HepG2 (cell line): ENCODE measurements at regions not wholly inside any gene's neighbourhood (a gene's known extent, or its start where the extent isn't known, plus 50 kb on each side); places are given as distances from the start of the nearest gene placed in this dataset.

Experiments used
- ATF1 ChIP-seq: IDR thresholded peaks from 2 replicates; pipeline ENCODE4 v1.6.1; 2016; ENCODE audit warnings: mild to moderate bottlenecking, control low read depth
- FOSL1 ChIP-seq: sonication (generic); formaldehyde crosslinking; IDR thresholded peaks from 2 replicates; pipeline ENCODE4 v1.9.0; 2021; ENCODE audit warnings: missing genetic modification reagents, borderline replicate concordance
- FOSL2 ChIP-seq: sonication (generic); formaldehyde crosslinking; IDR thresholded peaks from 2 replicates; pipeline ENCODE4 v1.4.0; 2020; ENCODE audit warnings: missing genetic modification reagents
- GATAD2A ChIP-seq: IDR thresholded peaks from 2 replicates; pipeline ENCODE4 v1.6.1; 2016
- IRF2 ChIP-seq: IDR thresholded peaks from 2 replicates; pipeline ENCODE4 v1.6.1; 2018; ENCODE audit warnings: missing genetic modification reagents, missing compliant biosample characterization
- JARID2 ChIP-seq: sonication (generic); formaldehyde crosslinking; IDR thresholded peaks from 2 replicates; pipeline ENCODE4 v1.8.1; 2023; ENCODE audit warnings: missing genetic modification reagents, inconsistent platforms; ENCODE audit not compliant: insufficient replicate concordance
- JUNB ChIP-seq: sonication (generic); formaldehyde crosslinking; IDR thresholded peaks from 2 replicates; pipeline ENCODE4 v1.8.0; 2022; ENCODE audit warnings: missing genetic modification reagents, mild to moderate bottlenecking, borderline replicate concordance
- KMT2B ChIP-seq: IDR thresholded peaks from 2 replicates; pipeline ENCODE4 v1.6.1; 2016; ENCODE audit warnings: missing genetic modification reagents, missing compliant biosample characterization
- NFIC ChIP-seq: IDR thresholded peaks from 2 replicates; pipeline ENCODE4 v1.6.1; 2012; ENCODE audit warnings: mild to moderate bottlenecking, low read length, inconsistent platforms
- PCBP2 ChIP-seq: fragments of 200-400 bp; formaldehyde crosslinking; optimal IDR thresholded peaks from 2 replicates; pipeline ENCODE3; 2018; ENCODE audit warnings: low read length, low read depth; ENCODE audit not compliant: poor library complexity, severe bottlenecking
- POLR2G ChIP-seq: fragments of 200-400 bp; formaldehyde crosslinking; IDR thresholded peaks from 2 replicates; pipeline ENCODE4 v1.6.1; 2018; ENCODE audit warnings: mild to moderate bottlenecking, low read depth, low read length, moderate library complexity
- PPARG ChIP-seq: conservative IDR thresholded peaks from 2 replicates; pipeline ENCODE4 v1.6.1; 2016; ENCODE audit warnings: missing biosample characterization, missing genetic modification reagents
- RBFOX2 ChIP-seq: fragments of 200-400 bp; formaldehyde crosslinking; IDR thresholded peaks from 2 replicates; pipeline ENCODE4 v1.6.1; 2017; ENCODE audit warnings: low read depth, mild to moderate bottlenecking, low read length
- SOX13 ChIP-seq, 3 experiments: fragments of 450-650 bp in 1 of 3; sonication (generic) in 1 of 3; formaldehyde crosslinking in 1 of 3; IDR thresholded peaks in 2 of 3; conservative IDR thresholded peaks in 1 of 3; 2 replicates each; pipeline versions ENCODE4 v1.5.0 to v1.6.1; 2016 to 2020; ENCODE audit warnings: antibody characterized with exemption in 1 of 3, mild to moderate bottlenecking in 1 of 3, missing compliant biosample characterization in 1 of 3, missing genetic modification reagents in 1 of 3, moderate library complexity in 1 of 3
- SOX5 ChIP-seq: IDR thresholded peaks from 2 replicates; pipeline ENCODE4 v1.6.1; 2016; ENCODE audit warnings: borderline replicate concordance
- SSRP1 ChIP-seq: IDR thresholded peaks from 2 replicates; pipeline ENCODE4 v1.6.1; 2016; ENCODE audit warnings: control low read depth
- TGIF2 ChIP-seq: IDR thresholded peaks from 2 replicates; pipeline ENCODE4 v1.6.1; 2016; ENCODE audit warnings: control low read depth, missing compliant biosample characterization
- XRCC5 ChIP-seq: fragments of 200-400 bp; formaldehyde crosslinking; optimal IDR thresholded peaks from 2 replicates; pipeline ENCODE3; 2017; ENCODE audit warnings: mild to moderate bottlenecking, low read length
- ZBTB7B ChIP-seq: sonication (generic); formaldehyde crosslinking; IDR thresholded peaks from 2 replicates; pipeline ENCODE4 v1.4.0; 2020; ENCODE audit warnings: missing genetic modification reagents
- ZC3H13 ChIP-seq: sonication (generic); formaldehyde crosslinking; IDR thresholded peaks from 2 replicates; pipeline ENCODE4 v1.8.1; 2023; ENCODE audit warnings: mild to moderate bottlenecking, missing genetic modification reagents, moderate library complexity
- ZNF253 ChIP-seq: sonication (generic); formaldehyde crosslinking; IDR thresholded peaks from 2 replicates; pipeline ENCODE4 v1.8.0; 2022; ENCODE audit warnings: mild to moderate bottlenecking, missing genetic modification reagents, borderline replicate concordance
- ZNF260 ChIP-seq: sonication (generic); formaldehyde crosslinking; IDR thresholded peaks from 2 replicates; pipeline ENCODE4 v1.4.0; 2020; ENCODE audit warnings: missing genetic modification reagents, low read depth, mild to moderate bottlenecking, borderline replicate concordance
- ZNF335 ChIP-seq: sonication (generic); formaldehyde crosslinking; IDR thresholded peaks from 2 replicates; pipeline ENCODE4 v1.4.0; 2020; ENCODE audit warnings: missing genetic modification reagents
- ZNF678 ChIP-seq: sonication (generic); formaldehyde crosslinking; IDR thresholded peaks from 2 replicates; pipeline ENCODE4 v1.4.0; 2020; ENCODE audit warnings: mild to moderate bottlenecking, missing genetic modification reagents
- ZNF790 ChIP-seq: sonication (generic); formaldehyde crosslinking; IDR thresholded peaks from 2 replicates; pipeline ENCODE4 v1.8.0; 2022; ENCODE audit warnings: missing genetic modification reagents, mild to moderate bottlenecking, borderline replicate concordance
- ZNF83 ChIP-seq: sonication (generic); formaldehyde crosslinking; IDR thresholded peaks from 2 replicates; pipeline ENCODE4 v1.4.0; 2020; ENCODE audit warnings: missing genetic modification reagents, mild to moderate bottlenecking, borderline replicate concordance
- TF ChIP-seq, protein P1 (sequence below): sonication (generic); formaldehyde crosslinking; IDR thresholded peaks from 2 replicates; pipeline ENCODE4 v1.4.0; 2020; ENCODE audit warnings: missing genetic modification reagents
- TF ChIP-seq, protein P2 (sequence below): IDR thresholded peaks from 2 replicates; pipeline ENCODE4 v1.6.1; 2018; ENCODE audit warnings: missing genetic modification reagents, mild to moderate bottlenecking, missing compliant biosample characterization

DNA sequence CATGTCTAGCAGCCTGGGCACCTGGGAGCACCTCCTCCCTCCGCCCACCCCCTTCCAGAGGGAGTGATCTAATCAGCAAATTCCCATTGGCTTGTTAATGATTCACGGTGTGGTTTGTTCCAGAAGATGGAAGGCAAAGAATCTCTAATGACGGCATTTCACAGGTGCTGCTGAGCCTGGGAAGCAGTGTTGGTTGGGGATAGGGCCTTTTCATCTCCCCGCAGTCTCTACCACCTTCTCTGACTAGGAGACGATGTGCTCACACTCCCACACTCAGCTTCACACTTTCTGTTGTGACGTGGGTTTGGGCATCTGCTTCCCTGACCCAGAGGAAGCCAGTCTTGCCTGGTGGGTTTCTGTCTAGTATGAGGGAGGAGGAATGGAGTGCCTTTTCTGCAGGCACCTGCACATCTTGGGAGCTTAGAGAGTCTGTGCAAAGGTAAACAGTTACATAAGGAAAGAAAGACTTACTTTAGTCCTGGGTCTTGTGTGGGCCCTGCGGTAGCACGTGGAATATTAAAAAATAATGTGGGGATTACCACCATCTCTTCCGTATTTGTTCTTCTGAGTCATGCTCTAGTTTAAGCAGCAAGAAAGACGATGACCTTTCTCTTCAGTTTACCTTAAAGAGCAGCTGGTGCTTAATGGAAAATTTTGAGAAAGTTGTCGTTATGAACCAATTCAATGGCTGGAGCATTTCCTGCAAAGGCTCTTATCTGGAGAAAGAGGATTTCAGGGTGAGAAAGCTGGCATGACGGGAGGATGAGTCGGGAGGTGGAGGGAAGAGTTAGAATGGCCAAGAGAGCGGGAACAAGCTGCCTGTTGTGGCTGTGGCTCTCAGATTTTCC, 70.6 kb upstream of the ARHGAP5 start (continued):
- TF ChIP-seq RBFOX2 (no peak), IRF2 (CRISPR knock-in tag) (0 out of 2 replicates have a peak, but pooled peaks have one; percentile 37), FOSL1 (peak; percentile 66), ZNF678 (peak; percentile 72; the same call in 1 of the 2 replicates), KMT2B (CRISPR knock-in tag) (0 out of 2 replicates have a peak, but pooled peaks have one; percentile 54), ZNF253 (CRISPR knock-in tag) (peak; percentile 43; the same call in 1 of the 2 replicates), ATF1 (CRISPR knock-in tag) (no peak), SOX13 (IDR thresholded peaks at IDR 0.05) (no peak), SOX13 (CRISPR knock-in tag; conservative IDR thresholded peaks at IDR 0.05 in 1 of 2, IDR thresholded peaks at IDR 0.05 in 1 of 2) (peak in 1 of 2 experiments; percentile 4; a peak in 2 of 4 replicates), ZNF335 (CRISPR knock-in tag) (peak; percentile 28; the same call in 1 of the 2 replicates), PPARG (CRISPR knock-in tag) (0 out of 2 replicates have a peak, but pooled peaks have one; percentile 34), ZBTB7B (peak; percentile 26; the same call in 1 of the 2 replicates), FOSL2 (CRISPR knock-in tag) (peak; percentile 89), ZNF790 (CRISPR knock-in tag) (no peak), ZNF260 (CRISPR knock-in tag) (no peak), JARID2 (CRISPR knock-in tag) (no peak), POLR2G (peak; percentile 74), XRCC5 (peak; percentile 54), NFIC (peak; percentile 58; the same call in 1 of the 2 replicates), JUNB (CRISPR knock-in tag) (0 out of 2 replicates have a peak, but pooled peaks have one; percentile 8), PCBP2 (no peak), SOX5 (CRISPR knock-in tag) (no peak), ZC3H13 (CRISPR knock-in tag) (no peak), TGIF2 (no peak), ZNF83 (CRISPR knock-in tag) (no peak), SSRP1 (CRISPR knock-in tag) (peak; percentile 51; the same call in 1 of the 2 replicates), GATAD2A (CRISPR knock-in tag) (peak; percentile 20; the same call in 1 of the 2 replicates)
- TF ChIP-seq, protein P1, sequence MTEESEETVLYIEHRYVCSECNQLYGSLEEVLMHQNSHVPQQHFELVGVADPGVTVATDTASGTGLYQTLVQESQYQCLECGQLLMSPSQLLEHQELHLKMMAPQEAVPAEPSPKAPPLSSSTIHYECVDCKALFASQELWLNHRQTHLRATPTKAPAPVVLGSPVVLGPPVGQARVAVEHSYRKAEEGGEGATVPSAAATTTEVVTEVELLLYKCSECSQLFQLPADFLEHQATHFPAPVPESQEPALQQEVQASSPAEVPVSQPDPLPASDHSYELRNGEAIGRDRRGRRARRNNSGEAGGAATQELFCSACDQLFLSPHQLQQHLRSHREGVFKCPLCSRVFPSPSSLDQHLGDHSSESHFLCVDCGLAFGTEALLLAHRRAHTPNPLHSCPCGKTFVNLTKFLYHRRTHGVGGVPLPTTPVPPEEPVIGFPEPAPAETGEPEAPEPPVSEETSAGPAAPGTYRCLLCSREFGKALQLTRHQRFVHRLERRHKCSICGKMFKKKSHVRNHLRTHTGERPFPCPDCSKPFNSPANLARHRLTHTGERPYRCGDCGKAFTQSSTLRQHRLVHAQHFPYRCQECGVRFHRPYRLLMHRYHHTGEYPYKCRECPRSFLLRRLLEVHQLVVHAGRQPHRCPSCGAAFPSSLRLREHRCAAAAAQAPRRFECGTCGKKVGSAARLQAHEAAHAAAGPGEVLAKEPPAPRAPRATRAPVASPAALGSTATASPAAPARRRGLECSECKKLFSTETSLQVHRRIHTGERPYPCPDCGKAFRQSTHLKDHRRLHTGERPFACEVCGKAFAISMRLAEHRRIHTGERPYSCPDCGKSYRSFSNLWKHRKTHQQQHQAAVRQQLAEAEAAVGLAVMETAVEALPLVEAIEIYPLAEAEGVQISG: no peak
- TF ChIP-seq, protein P2, sequence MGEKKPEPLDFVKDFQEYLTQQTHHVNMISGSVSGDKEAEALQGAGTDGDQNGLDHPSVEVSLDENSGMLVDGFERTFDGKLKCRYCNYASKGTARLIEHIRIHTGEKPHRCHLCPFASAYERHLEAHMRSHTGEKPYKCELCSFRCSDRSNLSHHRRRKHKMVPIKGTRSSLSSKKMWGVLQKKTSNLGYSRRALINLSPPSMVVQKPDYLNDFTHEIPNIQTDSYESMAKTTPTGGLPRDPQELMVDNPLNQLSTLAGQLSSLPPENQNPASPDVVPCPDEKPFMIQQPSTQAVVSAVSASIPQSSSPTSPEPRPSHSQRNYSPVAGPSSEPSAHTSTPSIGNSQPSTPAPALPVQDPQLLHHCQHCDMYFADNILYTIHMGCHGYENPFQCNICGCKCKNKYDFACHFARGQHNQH (CRISPR knock-in tag): peak; percentile 59; the same call in 1 of the 2 replicates
